HG02938 (cell line): ENCODE measurements at regions not wholly inside any gene's neighbourhood (a gene's known extent, or its start where the extent isn't known, plus 50 kb on each side); places are given as distances from the start of the nearest gene placed in this dataset.

ENCODE experiments used
- ATAC-seq: cut with Tn5 transposase; IDR thresholded peaks from one replicate; pipeline ENCODE4 v1.9.1; 2021; ENCODE audit warnings: mild to moderate bottlenecking, moderate library complexity; ENCODE audit not compliant: unreplicated experiment

DNA sequence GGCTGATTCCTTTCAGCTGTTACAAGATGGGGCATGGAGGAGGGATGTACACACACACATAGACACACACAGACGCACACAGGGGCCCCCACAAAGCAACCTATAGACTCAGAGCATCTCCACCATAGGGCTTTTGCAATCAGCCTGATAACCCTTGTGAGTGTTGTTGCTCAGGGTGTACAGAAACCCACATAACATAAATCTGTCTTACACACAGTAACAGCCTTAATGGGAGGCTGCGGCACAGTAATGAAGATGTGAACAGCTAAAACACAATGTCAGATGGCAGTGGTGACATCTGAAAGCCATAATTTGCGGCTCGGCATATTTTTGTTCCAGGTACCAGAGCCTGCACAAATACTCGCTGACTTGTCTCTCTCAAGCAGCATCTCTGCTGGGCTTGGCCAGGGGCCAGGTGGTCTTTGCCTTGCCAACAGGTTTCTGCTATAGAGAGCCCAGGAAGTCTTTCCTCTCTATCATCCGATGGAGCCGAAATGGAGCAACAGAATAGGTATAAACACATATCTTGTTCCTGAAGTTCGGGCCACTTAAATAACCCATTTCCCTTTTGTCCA lies 357.2 kb upstream of the GATB start:
- no peak for ATAC-seq

DNA sequence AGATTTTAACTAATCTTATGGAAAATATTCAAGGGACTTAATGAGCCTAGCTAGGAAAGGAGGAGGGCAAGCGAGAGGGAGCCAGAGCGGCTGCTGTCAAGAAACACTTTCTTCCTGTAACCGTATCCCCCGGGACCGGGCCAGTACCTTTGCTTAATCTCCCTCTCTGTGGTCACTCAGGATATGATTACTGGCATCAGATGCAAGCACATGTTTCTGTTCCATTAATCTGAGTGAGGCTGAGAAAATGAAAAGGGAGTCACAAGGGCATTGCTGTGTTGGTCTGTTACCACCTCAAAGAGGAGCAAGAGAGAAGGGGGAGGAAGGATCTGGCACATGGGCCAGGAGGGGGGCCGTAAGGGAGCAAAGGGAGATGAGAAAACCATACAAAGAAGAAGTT lies 356.7 kb upstream of the GATB start:
- no peak for ATAC-seq

DNA sequence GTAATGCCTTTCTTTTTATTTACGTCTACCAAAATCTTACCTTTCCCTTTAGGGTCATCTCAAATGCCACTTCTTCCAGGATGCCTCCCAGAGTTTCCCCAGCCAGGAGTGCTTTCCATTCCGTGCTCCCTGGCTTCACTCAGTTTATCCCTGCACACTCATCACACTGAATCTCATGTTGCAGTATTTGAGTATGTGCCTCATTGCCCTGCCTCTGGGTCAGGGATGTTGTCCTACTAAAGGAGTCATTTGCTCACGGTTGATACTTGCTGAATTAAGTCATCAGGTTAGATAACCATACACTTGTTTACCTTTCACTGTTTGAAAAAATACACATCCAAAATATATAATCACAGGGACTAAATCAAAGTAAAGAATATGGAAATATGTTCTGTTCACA lies 356.2 kb upstream of the GATB start:
- no peak for ATAC-seq

DNA sequence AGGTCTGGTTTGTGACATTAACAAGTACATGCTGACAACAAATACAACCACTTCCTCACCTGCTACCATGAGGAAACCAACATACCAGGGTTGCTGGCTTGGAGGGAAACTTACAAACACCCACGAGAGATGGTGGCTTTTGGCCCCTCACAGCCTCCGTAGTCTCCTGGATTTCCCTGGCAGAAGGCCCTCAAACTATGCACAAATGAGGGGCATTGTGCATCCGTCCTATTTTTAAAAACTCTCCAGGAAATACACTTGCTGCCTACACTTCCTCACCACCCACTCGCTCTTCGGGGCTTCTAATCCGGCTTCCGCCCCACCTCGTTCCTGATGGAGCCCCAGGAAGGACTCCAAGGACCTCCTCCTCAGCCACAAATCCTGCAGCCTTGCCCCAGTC lies 355.0 kb upstream of the GATB start:
- no peak for ATAC-seq

DNA sequence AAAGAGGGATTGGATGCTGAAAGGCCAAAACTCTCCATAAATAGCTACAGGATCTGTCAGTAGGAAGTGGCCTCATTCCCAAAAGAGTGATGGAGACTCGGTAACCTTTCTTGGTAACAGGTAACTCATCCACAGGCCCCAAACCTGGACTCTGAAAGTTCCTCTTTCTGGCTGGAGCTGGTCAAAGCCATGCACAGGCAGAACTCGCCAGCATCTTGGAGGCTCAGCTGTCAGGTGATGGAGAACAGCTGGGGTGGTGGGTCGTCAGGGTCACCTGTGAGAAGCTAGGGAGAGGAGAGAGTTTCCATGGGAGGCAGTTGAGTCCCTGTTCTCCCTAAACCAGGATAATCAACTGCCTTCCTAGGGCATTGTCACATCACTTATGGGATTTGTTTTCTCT lies 354.3 kb upstream of the GATB start:
- ATAC-seq, result no peak

DNA sequence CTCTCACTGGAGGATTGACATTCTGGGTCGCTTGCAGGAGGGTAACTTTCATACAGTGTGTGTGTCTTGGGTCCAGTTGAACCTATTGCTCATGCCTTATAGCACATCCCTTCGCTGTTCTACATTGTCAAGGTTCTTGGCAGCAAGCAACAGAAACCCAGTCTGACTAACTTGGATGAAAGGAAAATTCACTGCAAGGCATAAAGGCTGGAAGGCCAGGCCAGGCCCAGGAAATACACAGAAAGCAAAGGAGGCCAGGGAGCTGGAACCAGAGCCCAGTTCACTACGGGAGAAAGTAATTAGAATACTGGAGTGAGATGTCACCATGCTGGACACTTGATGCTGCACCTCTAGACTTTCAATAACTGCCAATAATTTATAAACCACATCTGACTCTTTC lies 353.8 kb upstream of the GATB start:
- no peak for ATAC-seq

DNA sequence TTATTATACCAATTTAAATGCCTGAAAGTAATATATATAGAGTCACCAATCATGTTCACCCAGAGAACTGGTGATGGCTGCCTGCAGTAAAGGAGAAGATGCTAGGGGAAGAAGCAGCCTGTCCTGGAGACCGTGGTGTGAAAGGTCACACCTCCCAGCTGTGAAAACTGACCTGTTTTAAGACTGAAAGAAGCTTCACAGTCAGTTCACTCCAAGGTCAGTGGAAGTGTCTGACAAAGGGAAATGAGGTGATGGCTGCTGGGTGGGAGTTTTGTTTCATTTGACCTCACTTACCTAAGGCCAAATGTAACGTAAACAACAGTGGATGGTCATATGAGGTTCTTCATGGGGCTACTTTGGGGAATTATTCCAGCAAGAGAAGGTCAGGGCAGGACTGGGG lies 352.1 kb upstream of the GATB start:
- peak; percentile 80 for ATAC-seq

DNA sequence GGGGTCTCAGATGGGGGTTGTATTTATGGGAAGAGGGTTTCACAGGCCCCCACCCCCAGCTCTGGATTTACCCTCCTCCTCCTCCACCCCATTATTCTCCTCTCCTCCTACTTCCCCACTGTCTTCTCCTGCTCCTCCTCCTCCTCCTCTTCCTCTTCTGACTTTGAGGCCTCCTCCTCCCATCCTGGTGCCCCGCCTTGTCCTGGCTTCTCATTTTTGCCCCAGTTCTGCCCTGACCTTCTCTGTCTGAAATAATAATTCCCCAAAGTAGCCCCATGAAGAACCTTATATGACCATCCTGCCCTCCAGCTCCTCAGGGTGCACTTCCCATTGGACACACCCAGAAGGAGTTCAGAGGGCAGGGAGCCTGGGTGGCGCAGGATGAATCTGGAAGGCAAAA lies 351.4 kb upstream of the GATB start:
- ATAC-seq, result no peak

DNA sequence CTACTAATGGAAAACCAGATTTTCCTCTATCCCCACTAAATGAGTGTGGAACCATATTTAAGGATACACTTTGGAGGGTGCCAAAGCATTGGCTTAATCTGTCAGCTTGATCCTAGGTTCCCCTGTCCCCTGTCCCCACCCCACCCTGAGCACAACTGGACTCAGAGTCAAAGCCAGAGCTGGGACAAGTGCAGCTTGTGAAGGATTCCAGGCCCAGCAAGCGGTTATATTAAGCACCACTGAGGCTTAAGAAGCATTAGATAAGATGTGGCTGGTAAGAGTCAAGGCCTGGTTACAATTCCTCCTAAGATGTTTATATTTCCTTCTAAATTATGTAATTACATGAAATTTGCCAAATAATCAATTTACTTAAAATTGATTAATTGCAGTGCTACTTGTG lies 350.0 kb upstream of the GATB start:
- ATAC-seq, result no peak

DNA sequence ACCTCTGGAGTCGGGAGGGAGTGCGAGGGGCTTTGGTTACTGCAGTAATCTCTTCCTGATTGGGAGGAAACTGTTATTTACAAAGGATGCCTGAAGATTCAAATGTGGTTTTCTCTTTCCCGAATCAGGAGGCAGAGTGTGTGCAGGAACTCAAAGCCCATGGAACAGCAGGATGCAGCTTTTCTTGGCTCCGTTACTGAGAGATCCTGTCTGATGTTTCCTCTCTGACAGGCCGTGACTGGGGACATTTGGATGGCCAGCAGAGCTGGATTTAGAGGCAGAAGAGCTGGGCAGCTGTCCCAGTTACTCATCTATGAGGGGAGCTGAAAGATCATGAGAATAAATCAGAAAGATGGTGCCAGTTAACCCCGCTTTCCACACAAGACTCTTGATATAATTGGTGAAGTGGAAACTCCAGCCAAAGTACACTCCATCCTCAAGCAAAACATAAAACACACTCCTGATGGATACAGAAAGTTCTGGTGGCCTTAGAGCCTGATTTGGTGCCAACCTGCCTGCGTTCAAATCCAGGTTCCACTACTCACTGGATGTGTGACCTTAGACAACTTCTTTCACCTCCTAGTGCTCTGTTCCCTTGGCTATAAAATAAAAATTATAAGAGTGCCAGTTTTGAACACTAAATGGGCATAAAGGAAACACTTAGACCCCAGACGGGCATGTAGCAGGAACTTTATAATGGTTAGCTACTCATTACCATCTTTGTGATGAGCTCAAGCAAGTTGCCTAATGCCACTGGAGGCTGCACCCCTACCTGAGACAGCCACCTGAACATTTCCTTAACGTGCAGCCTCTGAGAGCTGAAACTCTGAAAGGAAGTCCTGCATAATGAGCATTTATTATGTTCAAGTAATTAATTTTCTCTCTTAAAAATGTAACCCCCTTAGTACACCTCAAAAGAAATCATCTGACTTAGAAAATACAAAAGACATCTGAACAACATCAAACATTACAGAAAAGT lies 349.0 kb upstream of the GATB start:
- ATAC-seq, result no peak

DNA sequence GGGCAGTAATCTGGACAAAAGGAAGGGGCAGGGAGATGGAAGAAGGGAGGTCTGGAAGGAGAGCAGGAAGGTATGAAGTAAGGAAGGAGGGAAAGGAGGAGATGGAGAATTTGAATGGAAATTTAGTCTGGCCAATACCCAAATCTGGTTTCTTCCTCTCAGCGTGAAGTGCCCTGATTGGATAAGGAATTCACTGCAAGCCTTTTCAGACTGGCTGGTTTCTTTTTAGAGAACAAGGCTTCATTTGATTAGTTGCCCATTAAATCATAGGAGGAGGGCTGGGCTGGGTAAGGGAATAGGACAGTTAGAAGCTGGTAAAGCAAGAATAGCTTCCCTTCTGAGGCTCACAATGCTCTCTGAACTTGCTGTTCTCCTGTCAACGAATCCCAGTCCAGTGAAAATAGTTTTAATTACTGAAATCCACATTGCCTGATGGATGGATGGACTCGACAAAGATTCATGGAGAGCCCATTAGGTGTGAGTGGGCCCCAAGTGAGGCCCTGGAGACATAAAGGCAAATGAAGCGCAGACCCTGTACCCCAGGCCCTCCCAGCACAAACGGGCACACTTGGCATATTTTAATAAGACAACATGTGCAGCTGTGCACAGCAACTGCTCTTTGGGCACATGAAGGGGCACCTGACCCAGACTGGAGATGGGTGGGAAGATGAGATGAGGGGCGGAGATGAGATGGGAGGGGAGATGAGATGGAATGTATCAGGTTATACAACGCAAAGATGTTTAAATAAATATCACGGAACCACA lies 347.1 kb upstream of the GATB start:
- ATAC-seq, result no peak

DNA sequence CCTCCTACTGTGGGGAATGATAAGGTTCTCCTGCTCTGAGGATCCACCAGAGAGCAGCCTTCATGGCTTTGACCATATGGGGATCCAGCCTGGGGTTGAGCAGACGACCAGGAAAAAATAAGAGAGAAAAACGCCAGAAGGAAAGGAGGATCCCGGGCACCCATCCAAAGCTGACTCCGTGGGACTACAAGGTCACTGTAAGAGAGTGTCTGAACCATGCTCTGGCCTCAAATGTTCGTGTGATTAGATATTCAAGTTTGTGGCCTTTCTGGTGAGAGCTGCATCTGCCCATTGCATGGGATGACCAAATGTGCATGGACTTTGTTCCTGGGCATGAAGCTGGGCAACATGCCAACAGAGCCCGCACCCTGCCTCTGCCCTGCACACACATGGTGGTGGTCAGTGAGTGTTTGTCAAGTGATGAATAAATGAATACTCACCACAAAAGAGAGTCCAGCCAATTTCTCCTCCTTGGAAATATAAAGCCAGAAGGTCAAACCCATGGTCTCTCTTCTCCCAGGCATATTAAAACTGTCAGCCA lies 346.0 kb upstream of the GATB start:
- no peak for ATAC-seq

DNA sequence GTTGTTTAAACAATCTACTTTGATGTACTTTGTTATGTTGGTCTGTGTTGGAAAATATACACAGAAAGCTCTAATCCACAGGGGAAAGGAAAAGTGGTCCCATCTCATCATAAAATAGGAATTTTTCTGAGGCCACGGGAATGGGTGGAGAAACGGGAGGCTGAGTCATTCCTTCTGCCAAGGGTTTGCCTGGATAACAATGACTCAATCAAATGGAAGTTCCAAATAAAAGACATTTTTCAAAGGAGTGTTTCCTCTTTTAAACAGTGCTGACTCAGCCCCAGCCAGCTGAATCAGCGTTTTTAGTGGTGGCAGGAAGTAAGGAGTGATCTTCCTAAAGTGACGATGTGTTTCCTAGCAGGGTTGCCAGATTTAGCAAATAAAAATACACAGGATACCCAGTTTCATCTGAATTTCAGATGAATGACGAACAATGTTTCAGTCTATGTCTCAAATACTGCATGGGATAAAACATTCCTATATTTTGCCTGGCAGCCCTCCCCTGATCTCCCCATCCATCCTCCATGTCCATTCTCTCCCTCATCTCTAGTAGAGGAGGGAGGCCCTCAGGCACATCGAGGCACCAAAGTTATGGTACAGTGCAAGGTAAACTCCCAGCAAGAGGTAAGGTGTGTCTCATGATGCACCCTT lies 345.4 kb upstream of the GATB start:
- ATAC-seq, result no peak

DNA sequence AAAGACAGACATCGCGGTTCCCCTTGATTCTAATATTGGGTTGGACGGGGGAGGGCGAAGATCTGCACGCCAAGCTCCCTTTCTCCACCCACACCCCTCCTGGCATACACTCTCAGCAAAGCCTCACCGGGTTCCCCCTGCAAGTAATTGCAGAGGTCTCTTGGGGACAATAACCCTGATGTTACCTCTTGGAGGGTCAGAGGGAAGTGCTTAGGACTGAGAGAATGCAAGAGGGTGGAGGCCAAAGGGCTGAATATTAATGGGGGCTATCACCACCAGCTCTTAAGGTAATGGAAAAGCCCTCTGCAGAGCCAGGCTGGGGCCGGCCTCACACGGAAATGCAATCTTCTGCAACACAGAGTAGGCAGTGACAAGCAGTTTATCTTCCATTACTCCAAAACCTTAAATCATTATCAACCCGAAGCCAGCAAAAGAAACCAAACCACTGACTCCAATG lies 344.1 kb upstream of the GATB start:
- no peak for ATAC-seq

DNA sequence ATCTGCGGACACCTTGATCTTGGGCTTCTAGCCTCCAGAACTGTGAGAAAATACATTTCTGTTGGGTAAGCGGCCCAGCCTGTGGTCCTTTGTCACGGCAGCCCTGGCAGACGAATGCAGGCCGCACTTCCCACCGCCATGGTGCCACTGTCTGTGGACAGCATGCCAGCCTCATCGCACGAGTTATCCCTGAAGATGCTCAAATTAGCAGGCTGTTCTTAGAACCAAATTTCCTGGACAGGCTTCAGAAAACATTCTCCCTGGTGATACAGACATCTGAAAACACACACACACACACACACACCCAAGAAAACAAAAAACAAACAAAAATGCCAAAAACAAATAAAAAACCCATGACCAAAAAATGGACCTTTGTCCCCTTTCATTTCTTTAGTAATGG lies 343.5 kb upstream of the GATB start:
- ATAC-seq, result no peak

DNA sequence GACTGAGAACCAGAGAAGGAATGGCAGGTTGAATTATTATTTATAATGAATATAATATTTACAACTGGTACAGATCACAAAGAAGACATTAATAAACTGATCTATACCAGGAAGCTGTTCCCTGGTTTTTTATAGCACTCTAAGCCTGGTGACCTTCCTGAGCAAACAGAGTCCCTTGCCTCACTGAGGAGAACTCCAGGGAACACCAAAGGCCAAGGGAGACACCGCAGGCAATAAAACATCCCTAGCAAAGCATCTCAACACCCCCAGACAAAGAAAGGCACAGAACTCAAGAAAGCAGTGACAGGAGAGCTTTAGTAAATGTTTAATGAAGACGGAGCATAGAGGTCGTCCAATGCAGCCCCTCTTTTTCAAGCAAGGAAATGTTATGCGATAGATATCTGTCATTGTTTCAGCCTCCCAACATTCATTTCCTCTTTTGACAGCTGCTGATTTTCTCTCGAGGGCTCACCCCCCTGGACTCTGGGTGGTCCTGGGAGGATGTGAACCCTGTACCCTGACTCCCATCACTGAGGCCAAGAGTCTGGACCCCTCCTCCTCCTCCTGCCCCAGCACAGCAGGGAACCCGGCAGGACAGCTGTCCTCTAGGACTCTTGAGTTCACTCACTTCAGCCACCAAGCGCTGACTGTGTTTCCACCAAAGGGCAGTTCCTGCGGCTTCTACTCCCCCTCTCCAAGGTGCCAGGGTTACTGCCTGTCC lies 342.5 kb upstream of the GATB start:
- no peak for ATAC-seq

DNA sequence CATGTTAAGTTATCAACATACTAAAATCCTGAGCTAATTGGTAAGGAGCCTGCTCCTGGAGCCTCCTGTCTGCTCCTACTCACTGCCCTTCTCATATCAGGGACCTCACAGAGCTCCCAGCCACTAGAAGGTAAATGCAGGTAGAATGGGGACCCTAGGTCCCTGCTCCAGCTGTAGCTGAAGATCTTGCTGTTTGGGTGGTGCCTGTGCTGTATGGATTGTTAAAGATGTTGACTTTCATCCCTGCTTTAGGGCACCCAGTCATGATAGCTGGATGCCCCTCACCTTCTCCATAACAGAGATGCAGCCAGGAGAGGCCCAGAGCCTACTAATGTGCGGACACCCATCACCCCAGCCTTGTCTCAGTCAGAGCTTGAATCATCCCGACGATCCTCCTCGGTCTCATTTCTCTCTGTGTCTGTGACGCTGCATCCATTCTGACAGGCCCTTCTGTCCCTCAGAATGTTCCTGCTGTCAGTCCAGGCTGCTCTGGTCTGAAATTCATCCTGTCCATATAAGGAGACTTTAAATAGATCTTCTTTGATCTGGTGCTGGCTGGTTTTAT lies 341.7 kb upstream of the GATB start:
- ATAC-seq, result no peak

DNA sequence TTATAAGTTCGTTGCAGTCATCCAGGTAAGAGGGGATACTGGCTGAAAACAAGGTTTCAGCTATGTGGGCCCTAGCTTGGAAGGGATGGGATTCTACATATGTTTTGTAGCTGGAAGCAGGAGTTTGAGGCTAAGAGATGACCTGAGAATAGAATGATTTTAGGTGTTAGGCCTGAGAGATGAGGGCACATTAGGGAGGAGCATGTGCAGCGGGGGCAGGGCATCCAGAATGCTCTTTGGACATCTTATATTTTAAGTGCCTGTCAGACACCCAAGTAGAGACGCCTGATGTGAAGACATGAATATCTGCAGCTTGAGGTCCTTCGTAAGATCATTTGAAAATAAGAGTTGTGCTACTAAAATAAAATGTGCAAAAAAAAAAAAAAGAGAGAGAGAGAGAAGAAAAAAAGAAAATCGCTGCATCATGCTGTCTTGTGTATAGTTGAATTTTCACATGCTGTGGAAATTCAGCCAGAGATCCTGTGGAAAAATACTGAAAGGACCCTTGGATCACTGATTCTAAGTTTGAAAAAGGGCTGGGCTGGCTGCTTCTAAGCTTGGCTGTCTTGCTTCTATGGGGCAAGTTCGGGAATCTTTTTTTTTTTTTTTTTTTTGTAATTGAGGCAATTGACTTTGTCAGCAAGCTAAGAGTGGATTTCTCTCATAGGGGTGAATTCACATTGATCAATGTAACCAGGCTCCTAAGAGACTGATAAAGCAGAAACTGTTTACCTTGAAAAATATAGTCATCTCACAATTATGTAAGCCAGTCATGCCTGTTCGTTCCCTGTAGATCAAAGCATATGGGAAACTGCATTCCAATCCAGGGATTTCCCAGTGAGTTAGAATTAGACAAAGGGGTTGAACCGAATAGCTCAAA lies 341.0 kb upstream of the GATB start:
- no peak for ATAC-seq
